DMS153 (cell line): ENCODE measurements at regions not wholly inside any gene's neighbourhood (a gene's known extent, or its start where the extent isn't known, plus 50 kb on each side); places are given as distances from the start of the nearest gene placed in this dataset.

Source experiments
- DNase-seq: peaks from one replicate; lab custom pipeline; 2025; lab: John Stamatoyannopoulos, UW

DNA sequence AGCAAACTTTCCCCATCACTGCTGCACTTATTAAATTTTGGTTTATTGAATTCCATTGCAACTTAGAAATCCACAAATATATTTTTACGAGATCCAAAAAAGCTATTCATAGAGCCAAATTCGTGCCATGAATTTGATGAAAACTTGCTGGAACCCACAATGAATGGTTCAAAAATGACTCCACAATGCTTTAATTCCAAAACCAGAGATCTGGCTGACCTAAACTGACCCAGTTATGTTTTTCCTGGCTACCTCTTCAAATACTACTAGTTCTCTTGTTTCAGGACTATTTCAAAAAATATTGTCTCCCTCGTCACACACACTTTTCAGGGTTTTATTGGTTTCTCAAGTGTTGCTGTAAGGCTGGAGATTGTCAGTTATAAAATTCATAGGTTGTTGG, 474.8 kb downstream of the PDGFC start:
- DNase-seq, result no peak

DNA sequence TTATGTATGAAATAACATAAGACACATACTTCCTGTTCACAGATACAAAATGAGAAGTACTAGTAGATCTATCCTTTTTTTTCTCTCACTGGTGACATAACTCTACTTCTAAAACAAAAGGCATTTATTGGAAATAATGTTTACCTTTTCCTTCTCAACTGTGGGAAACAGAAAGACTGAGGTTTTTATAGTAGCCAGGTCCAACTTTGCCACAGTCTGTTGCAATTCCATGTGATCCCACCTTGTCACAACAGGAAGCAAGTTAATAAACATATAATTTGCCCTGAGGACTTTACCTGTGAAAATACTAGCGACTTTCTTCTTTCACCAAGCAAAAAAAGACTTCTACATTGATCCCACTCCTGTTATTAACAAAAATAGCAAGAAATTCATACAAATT, 475.8 kb downstream of the PDGFC start:
- no peak for DNase-seq

DNA sequence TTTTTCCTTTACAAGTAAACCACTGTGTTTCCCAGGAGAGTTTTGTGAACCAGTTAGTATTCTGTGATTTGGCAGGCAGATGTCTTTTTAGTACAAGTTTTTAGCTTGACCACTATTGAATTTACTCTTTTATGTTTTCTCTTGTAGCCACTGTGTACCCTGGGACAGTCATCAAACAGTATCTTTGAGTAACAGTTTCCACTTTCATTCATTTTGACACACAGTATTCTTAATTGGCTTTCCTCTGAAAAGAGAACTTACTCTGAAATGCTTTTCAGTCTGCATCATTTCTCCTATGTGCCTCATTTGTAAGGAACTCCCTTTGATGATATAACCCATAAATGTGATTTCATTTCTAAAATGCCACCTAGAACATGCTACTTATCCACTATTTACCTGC, 476.5 kb downstream of the PDGFC start:
- no peak for DNase-seq

DNA sequence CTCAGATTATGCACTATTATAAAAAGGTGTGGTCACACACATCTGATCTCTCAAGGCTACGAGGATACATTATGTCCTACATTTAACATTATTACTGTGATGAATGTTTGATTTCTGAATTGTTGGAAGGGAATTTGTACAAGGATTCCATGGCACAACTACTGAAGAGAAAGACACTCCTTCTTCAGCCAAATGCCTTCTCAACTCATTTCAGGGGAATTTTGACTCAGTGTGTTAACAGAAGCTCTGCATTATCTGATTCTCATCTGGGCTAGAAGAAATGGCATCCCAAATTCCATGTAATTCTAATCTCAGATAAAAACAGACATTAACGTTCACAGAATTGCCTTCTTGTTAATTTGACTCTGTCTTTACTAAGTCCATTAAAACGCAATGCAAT, 477.7 kb downstream of the PDGFC start:
- no peak for DNase-seq

DNA sequence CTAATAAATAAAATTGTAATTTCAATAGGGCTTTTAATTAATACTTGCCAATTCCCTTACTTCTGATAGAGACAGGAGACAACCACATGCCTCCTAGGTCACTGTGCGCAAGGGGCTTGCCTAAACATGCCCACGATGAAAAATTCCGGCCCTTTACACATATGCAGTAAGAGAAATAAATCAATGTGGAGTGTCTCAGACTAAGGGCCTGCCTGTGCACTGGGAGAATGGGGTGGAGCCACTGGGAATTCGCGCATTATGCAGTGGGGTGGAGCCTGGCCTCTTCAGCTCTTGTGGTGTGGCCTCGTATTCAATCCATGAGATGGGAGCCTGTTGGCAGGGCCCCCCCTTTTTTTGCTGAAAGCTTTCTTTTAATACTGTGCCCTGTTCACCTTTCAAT, 484.5 kb downstream of the PDGFC start:
- DNase-seq, result no peak

DNA sequence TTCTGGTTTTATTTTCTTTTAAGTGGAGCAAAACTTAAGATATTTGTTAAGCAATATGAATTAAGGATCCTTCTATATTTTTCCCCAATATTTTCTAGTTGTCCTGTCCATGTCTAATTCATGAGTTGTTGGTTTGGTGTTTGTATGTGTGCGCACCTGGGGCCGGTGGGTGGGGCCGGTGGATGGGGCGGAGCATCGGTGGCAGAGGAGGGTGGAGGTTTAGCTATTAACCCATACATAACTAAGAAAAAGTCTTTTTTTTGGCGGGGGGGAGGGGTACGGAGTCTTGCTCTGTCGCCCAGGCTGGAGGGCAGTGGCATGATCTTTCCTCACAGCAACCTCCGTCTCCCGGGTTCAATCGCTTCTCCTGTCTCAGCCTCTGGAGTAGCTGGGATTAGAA, 489.8 kb downstream of the PDGFC start:
- no peak for DNase-seq

DNA sequence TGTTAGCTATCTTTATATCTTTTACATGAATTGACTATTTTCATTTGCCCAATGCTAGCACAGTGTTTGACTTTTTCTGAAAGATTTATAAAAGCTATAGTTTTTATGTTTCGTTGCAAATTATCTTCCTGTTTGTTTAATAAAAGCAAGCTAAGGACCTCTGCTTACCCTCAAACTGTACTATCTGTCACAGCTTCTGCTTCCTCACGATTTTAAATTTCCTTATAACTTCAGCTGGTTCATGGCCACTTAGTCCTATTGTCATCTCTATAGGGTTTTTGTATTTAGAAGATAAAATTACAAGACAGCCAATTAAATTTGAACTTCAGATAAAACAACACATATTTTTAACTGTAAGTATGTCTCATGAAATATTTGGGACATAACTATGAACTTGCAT, 494.0 kb downstream of the PDGFC start:
- no peak for DNase-seq

DNA sequence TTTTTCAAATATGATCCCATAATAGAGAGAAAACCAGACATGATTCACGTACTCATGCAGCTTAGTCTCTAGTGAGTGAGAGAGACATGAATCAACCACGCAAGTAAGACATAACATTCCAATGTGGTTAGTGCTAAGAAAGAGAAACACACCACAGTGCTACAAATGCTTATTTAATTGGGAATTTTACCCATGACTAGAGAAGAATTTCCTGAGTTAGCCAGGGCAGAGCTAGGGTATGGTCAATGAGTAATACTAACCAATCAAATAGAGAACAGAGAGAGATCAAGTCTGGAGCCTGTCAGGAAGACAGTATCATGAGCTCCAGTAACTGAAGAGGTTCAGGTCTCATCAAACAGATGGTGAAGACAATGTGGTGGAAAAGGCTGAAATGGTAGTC, 495.2 kb downstream of the PDGFC start:
- DNase-seq, result no peak

DNA sequence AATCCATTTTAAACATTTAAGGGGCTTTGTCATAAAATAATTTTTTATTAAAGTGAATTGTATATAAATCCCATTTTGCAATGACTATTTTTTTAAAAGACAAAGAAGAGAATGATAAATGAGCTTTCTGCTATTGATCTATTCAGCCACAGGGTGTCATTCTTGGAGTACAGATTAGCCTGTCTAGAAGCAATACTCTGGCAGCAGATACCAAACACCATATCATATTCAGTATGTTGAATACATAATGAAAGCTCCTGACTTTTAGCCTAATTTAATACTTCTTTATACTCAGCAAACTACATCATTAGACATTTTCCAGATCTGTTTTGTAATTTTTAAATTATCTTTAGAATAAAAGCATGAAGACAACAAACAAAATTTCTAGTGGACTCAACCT, 496.3 kb downstream of the PDGFC start:
- peak; percentile 27 for DNase-seq

DNA sequence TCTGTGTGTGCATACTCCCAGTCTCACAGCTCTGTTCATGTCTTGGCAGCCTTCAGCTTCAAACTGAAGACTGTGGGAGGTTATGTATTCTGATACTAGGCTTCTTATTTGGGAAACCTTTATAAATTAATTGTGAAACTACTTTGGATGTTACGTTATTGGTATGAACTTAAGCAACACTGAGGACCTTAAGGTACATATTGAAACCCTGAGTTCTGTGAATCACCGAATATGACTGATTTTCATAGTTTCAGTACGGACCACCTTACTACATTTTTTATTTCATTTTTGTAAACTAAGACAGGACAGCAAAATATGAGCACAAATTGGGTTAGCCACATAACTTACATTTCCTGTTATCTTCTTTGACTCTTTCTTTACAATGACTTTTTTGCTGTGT, 498.4 kb downstream of the PDGFC start:
- DNase-seq, result no peak

DNA sequence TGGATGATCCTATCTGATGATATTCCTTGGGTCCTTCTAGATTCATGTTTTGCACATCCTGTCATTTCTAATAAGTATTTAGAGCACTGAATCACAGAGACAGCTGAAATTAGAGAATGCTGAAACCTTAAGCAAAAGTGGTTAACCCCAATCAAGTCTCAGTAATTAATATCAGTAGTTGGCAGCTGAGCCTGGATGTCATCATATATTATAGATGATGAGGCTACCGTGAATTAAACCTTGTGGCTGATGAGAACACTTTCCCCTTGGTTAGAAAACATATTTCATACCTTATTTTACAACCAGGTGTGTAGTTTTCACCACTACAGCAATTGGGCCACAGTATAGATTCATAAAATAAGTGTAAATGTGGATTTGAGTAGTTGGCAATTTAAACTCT, 499.0 kb downstream of the PDGFC start:
- no peak for DNase-seq

DNA sequence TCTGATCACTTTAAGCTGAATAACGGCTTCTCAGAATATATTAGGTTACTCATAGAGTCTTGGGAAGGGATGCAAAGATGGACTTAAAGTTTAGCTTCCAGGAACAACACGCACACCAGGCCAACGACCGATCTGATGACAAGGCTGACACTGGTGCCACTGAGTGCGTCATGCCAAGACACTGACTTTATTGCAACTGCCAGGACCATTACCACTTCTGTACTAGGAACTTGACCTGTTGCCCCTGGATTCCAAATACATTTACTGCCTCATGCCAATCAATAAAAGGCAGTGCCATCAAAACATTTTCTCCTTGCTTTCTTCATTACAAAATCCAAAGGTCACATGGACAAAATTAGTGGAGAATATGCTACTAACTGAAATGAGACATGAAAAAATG, 505.9 kb upstream of the CTSO start:
- DNase-seq, result no peak

DNA sequence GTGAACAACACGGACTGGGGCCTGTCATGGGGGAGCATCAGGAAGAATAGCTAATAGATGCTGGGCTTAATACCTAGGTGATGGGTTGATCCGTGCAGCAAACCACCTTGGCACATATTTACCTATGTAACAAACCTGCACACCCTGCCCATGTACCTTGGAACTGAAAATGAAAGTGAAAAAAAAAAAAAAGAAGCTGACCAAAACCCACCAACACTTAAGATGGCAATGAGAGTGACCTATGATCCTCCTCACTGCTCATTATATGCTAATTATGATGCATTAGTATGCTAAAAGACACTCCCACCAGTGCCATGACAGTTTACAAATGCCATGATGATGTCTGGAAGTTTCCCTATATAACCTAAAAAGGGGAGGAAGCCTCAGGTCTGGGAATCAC, 503.2 kb upstream of the CTSO start:
- DNase-seq, result no peak

DNA sequence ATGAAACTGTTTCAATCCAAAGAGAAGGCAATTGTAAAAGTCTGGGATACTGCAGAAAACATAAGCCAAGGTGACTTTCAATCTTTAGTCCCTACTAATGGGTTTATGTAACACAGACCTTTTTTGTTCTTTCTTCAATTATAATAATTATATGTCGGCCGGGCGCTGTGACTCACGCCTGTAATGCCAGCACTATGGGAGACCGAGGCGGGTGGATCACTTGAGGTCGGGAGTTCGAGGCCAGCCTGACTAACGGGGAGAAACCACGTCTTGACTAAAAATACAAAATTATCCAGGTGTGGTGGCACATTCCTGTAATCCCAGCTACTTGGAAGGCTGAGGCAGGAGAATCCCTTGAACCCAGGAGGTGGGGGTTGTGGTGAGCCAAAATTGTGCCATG, 489.8 kb upstream of the CTSO start:
- DNase-seq, result no peak

DNA sequence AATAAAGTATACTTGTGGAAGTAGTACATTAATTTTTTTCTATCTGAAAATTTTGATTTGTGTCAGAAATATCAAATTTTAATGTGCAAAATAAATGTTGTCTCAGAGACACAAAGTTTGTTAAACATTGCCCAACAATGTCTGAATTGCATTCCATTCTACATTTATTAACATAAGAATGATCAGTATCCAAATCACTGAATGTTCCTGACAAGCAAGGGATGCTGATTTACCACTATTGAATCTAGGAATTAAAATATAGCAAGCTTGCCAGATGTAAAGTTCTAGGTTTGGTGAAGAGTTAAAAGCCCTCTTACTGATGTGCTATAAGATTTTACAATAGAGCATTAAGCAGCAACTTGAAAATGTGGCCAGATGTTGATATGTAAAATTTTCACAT, 489.2 kb upstream of the CTSO start:
- DNase-seq, result no peak

DNA sequence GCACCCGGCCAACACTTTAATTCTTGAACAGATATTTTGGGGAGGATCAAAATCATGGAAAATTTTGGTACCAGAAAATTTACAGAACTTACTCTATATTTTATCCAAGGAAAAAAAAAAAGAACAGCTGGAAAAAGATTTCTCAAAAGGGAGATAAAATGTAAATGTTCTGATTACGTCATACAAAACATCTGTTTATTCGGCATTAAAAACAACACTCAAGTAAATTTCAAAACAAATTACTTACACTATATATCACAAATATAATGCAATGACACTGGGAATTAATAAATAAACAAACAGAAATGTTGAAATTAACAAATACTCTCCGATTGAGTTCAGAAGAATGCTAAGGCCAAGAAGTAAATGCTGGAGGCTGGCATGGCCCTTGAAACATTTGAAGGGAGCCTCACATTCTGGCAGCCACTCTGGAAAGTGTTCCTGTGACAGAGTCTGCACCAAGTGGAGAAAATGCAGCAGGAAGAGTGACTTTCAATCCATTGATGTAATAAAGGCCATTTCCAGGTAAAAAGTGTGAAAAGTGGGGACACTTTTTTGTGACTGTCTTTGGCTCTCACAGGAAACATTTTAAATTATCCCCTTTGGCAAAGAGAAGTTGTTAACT, 486.0 kb upstream of the CTSO start:
- DNase-seq, result no peak

DNA sequence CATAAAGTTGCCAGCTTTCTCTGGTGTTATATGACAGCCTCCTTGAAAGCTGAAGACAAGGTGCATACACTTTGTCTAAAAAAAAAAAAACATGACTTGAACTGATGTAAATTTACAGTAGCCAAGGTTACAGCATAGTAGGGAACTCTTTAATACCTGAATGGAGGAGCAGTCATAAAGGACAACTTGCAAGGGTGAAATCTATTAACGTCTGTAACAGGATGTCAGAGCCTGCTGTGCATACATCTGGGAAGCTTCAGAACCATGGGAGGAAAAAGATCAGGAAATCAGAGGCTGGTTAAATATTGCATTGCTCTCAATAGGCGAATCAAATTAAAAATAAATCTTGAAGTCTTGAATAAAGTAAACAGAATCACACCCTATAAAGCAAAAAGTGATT, 484.0 kb upstream of the CTSO start:
- DNase-seq, result no peak

DNA sequence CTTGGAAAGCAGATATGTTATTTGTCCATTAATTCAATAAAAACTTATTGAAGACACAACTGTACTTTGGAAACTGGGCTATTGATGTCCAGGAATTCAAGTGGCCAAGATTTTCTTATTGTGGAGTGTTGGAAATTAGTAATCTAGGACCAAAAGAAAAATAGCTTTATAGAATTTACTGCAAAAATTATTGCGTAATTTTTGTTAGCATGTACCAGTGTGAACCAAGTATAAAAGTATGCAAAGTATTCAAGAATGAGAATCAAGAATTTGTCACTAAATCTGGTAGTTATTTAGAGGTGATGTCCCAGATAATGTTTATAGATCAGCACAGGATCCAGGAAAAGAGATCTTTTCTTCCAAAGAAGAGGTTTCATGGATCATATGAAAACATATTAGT, 468.9 kb upstream of the CTSO start:
- no peak for DNase-seq

DNA sequence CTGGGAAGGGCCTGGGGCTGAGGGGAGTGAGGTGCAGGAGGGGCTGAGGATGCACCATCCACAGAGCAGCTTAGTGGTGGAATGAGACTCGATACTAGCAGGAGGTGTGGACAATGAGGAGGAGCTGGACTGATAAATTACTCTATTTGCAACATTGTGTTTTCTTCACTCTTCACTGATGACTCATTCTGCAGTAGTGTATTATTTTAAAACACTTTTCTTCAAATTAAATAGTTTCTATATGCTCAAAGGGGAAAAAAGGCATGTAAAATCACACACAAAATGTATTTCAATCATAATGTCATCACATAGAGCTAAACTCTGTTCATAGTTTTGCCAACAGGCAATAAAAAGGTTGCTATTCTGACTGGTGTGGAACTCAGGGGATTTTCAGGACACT, 467.0 kb upstream of the CTSO start:
- no peak for DNase-seq

DNA sequence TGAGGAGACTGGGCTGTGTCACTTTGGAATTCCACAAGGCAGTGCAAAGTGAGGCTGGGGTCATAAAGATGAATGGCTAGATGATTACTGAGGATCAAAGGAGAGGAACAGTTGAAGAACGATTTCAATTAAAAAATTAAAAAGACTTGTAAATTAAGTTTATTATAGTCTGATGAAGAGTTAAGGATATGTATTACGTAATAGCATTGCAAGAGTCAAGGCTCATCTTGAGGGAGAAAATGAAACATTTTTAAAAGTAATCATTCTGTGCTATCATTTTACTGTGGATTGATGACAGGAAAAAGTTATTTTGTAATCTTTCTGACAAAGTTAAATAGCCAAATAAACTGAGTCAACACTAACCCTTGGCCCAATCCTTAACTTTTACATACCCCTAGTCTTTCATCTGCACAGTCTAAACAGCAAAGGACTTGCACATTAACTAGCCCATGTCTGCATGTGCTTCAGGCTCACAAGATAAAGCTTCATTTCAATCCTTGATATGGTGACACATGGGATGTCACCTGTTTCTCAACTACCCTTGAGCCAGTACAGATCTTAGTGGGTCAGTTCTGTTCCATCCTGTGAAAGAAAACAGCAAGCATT, 465.5 kb upstream of the CTSO start:
- no peak for DNase-seq

DNA sequence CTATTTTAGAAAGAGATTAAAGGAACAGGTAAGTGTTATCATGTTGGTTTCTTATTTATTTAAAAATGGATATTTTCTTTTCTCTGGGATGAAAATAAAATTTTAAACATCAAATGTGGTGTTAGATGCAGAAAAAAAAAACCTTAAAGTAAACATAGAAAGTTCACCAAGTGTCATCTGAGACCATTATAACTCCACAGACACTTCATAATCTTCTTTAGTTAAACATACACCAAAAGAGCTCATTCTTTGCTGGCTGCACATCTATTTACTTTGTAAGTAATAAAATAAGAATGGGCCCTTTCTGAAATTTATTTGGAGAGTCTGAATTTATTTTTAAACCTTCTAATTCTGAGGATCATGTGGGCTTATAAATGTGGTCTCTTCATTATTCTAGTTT, 460.7 kb upstream of the CTSO start:
- no peak for DNase-seq

DNA sequence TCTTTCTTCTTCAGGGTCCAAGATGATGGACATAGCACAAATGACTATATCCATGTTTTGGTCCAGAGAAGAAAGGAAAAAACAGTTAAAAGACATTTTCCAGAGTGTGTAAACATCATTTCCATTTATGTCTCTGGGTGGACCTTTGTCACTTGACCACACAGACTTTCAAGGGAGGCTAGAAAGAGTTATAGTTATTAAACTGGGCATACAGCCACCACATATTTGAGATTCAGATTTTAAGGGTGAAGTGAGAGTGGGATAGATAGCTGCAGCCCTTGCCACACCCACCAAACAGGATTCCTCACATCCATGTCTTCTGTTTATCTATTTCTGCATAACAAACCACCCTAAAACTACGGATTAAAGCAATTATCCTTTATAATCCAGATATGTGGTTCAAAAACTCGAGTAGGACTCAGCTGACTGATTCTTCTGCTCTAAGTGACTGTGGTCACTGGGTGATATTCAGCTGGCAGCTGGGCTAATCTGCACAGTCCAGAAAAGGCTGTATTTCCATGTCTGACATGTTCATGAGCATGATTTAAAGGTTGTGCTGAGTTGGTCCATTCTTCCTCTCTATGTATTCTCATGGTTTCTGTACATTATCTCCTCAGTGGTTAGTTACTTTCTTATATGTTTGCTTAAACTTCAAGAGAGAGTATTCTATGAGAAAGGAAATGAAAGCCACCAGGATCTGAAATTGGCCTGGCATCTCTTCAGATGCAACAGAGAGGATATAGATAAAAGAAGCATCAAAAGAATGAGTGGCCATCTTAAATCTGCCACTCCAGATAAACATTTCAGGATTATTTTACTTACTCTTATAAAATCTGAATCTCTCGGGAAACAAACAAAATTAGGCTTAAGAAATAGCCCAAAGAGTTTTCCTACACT, 459.8 kb upstream of the CTSO start:
- DNase-seq, result no peak

DNA sequence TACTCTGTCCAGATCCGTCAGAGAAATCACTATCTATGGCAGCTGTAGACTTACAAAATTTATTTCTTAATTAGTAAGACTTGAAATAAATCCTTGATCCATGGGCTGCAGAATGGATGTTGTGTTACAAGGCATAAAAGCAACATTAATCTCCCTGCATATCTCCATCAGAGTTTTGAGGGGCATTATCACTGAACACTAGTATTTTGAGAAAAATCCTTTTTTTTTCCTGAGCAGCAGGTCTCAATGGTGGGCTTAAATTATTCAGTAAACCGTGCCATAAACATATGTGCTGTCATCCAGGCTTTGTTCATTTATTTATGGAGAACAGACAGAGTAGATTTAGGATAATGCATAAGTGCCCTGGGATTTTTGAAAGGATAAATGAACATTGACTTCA, 457.9 kb upstream of the CTSO start:
- DNase-seq, result no peak

DNA sequence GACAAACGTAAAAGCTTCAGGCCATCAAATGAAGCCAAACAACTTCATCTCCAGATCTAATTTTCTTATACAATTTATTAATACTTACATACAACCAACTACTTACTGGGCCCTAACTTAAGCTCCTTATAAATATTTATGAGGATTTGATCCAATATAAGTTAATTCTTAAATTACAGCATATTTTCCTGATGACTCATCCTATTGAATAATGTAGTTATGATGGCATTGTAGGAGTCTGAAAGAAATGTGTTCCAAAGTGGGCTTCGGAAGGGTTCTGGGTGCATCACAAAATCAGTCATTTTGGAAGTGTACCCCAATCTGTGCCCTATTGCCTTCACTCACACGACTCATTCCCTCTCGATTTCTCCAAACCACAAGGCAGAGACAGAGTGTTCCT, 455.1 kb upstream of the CTSO start:
- DNase-seq, result no peak
